ENCODE measurements at regions not wholly inside any gene's neighbourhood (a gene's known extent, or its start where the extent isn't known, plus 50 kb on each side); places are given as distances from the start of the nearest gene placed in this dataset.

- Histone ChIP-seq H3K4me3 (ENCODE audit: low read depth, low read length) (no peak overlapping the region), H3K36me3 (no peaks in the 10 kb centered on the region), H3K9me3 (ENCODE audit: severe bottlenecking) (no peaks in the 10 kb centered on the region), H3K27ac (no peak overlapping the region), H3K27me3 (ENCODE audit: insufficient read depth, low read depth, severe bottlenecking) (no peaks in the 10 kb centered on the region)
- no peak for TF ChIP-seq CTCF (IDR thresholded peaks at IDR 0.05; ENCODE audit: low read depth, low read length)
- DNase-seq = no peak
Measured at GRCh38 chr10:36840788-36841187, 284.6 kb upstream of the ANKRD30A start.

- no peaks in the 10 kb centered on the region for H3K9me3 ChIP-seq (ENCODE audit: severe bottlenecking)
- no peaks in the 10 kb centered on the region for H3K36me3 ChIP-seq
- DNase-seq = no peak
- TF ChIP-seq CTCF (IDR thresholded peaks at IDR 0.05; ENCODE audit: low read depth, low read length) = no peak
- H3K4me3 ChIP-seq (ENCODE audit: low read depth, low read length) = no peak overlapping the region
- no peaks in the 10 kb centered on the region for H3K27me3 ChIP-seq (ENCODE audit: insufficient read depth, low read depth, severe bottlenecking)
- H3K27ac ChIP-seq = no peak overlapping the region
Measured at GRCh38 chr10:36837416-36837815, 288.0 kb upstream of the ANKRD30A start.

GRCh38 chr10:36819781-36820180, 305.6 kb upstream of the ANKRD30A start:
- Histone ChIP-seq H3K4me3 (ENCODE audit: low read depth, low read length) (no peak overlapping the region), H3K27me3 (ENCODE audit: insufficient read depth, low read depth, severe bottlenecking) (no peaks in the 10 kb centered on the region), H3K27ac (no peak overlapping the region), H3K9me3 (ENCODE audit: severe bottlenecking) (no peaks in the 10 kb centered on the region), H3K36me3 (no peaks in the 10 kb centered on the region)
- no peak for TF ChIP-seq CTCF (IDR thresholded peaks at IDR 0.05; ENCODE audit: low read depth, low read length)
- no peak for DNase-seq

GRCh38 chr10:36817898-36818297, 307.5 kb upstream of the ANKRD30A start:
- no peak for DNase-seq
- Histone ChIP-seq H3K4me3 (ENCODE audit: low read depth, low read length) (no peak overlapping the region), H3K27ac (no peak overlapping the region), H3K27me3 (ENCODE audit: insufficient read depth, low read depth, severe bottlenecking) (no peaks in the 10 kb centered on the region), H3K36me3 (no peaks in the 10 kb centered on the region), H3K9me3 (ENCODE audit: severe bottlenecking) (no peaks in the 10 kb centered on the region)
- TF ChIP-seq CTCF (IDR thresholded peaks at IDR 0.05; ENCODE audit: low read depth, low read length) = no peak

GRCh38 chr10:36808625-36809362, 316.6 kb upstream of the ANKRD30A start:
- no peaks in the 10 kb centered on the region for H3K27me3 ChIP-seq (ENCODE audit: insufficient read depth, low read depth, severe bottlenecking)
- no peak for DNase-seq
- H3K4me3 ChIP-seq (ENCODE audit: low read depth, low read length) = no peak overlapping the region
- TF ChIP-seq CTCF (IDR thresholded peaks at IDR 0.05; ENCODE audit: low read depth, low read length) = no peak
- no peaks in the 10 kb centered on the region for H3K9me3 ChIP-seq (ENCODE audit: severe bottlenecking)
- H3K27ac ChIP-seq = no peak overlapping the region
- no peaks in the 10 kb centered on the region for H3K36me3 ChIP-seq

- DNase-seq = no peak
- H3K4me3 ChIP-seq (ENCODE audit: low read depth, low read length) = peak overlapping the region; percentile 33
- H3K27me3 ChIP-seq (ENCODE audit: insufficient read depth, low read depth, severe bottlenecking) = no peaks in the 10 kb centered on the region
- no peaks in the 10 kb centered on the region for H3K9me3 ChIP-seq (ENCODE audit: severe bottlenecking)
- H3K36me3 ChIP-seq = no peaks in the 10 kb centered on the region
- H3K27ac ChIP-seq = peak overlapping the region; percentile 9
- TF ChIP-seq CTCF (IDR thresholded peaks at IDR 0.05; ENCODE audit: low read depth, low read length) = no peak
Measured at GRCh38 chr10:36803229-36803628, 322.2 kb upstream of the ANKRD30A start.
